ENCODE measurements at regions not wholly inside any gene's neighbourhood (a gene's known extent, or its start where the extent isn't known, plus 50 kb on each side); places are given as distances from the start of the nearest gene placed in this dataset.

GRCh38 chr9:84445737-84446136, 105.2 kb upstream of the SLC28A3 start:
- in situ Hi-C loops (cut with MboI; ENCODE audit: low sequenced_read_pairs) = no loop called here

GRCh38 chr9:84447305-84447704, 106.7 kb upstream of the SLC28A3 start:
- in situ Hi-C loops (cut with MboI; ENCODE audit: low sequenced_read_pairs) = no loop called here

- in situ Hi-C loops (cut with MboI; ENCODE audit: low sequenced_read_pairs) = no loop called here
These were observed 109.5 kb upstream of the SLC28A3 start for GRCh38 chr9:84450029-84450428.

GRCh38 chr9:84456527-84456926, 116.0 kb upstream of the SLC28A3 start:
- in situ Hi-C loops (cut with MboI; ENCODE audit: low sequenced_read_pairs) = no loop called here

GRCh38 chr9:84460695-84461094, 120.1 kb upstream of the SLC28A3 start:
- in situ Hi-C loops (cut with MboI; ENCODE audit: low sequenced_read_pairs) = no loop called here

- in situ Hi-C loops (cut with MboI; ENCODE audit: low sequenced_read_pairs) = no loop called here
These were observed 122.7 kb upstream of the SLC28A3 start for GRCh38 chr9:84463272-84463671.

- in situ Hi-C loops (cut with MboI; ENCODE audit: low sequenced_read_pairs) = no loop called here
These were observed 126.2 kb upstream of the SLC28A3 start for GRCh38 chr9:84466580-84467285.

- in situ Hi-C loops (cut with MboI; ENCODE audit: low sequenced_read_pairs) = no loop called here
These were observed 131.3 kb upstream of the SLC28A3 start for GRCh38 chr9:84471816-84472215.

GRCh38 chr9:84478996-84479395, 138.4 kb upstream of the SLC28A3 start:
- in situ Hi-C loops (cut with MboI; ENCODE audit: low sequenced_read_pairs) = no loop called here

- in situ Hi-C loops (cut with MboI; ENCODE audit: low sequenced_read_pairs) = no loop called here
These were observed 139.5 kb upstream of the SLC28A3 start for GRCh38 chr9:84480071-84480470.

GRCh38 chr9:84481231-84481630, 140.7 kb upstream of the SLC28A3 start:
- in situ Hi-C loops (cut with MboI; ENCODE audit: low sequenced_read_pairs) = no loop called here

GRCh38 chr9:84481636-84482218, 141.2 kb upstream of the SLC28A3 start:
- in situ Hi-C loops (cut with MboI; ENCODE audit: low sequenced_read_pairs) = no loop called here

- in situ Hi-C loops (cut with MboI; ENCODE audit: low sequenced_read_pairs) = no loop called here
These were observed 142.0 kb upstream of the SLC28A3 start for GRCh38 chr9:84482607-84483006.

- in situ Hi-C loops (cut with MboI; ENCODE audit: low sequenced_read_pairs) = no loop called here
These were observed 143.6 kb upstream of the SLC28A3 start for GRCh38 chr9:84484172-84484571.

GRCh38 chr9:84485539-84485938, 145.0 kb upstream of the SLC28A3 start:
- in situ Hi-C loops (cut with MboI; ENCODE audit: low sequenced_read_pairs) = no loop called here

- in situ Hi-C loops (cut with MboI; ENCODE audit: low sequenced_read_pairs) = no loop called here
These were observed 146.1 kb upstream of the SLC28A3 start for GRCh38 chr9:84486663-84487062.

- in situ Hi-C loops (cut with MboI; ENCODE audit: low sequenced_read_pairs) = no loop called here
These were observed 149.8 kb upstream of the SLC28A3 start for GRCh38 chr9:84490206-84490841.

- in situ Hi-C loops (cut with MboI; ENCODE audit: low sequenced_read_pairs) = no loop called here
These were observed 150.3 kb upstream of the SLC28A3 start for GRCh38 chr9:84490842-84491325.

GRCh38 chr9:84492366-84493159, 152.0 kb upstream of the SLC28A3 start:
- in situ Hi-C loops (cut with MboI; ENCODE audit: low sequenced_read_pairs) = no loop called here

- in situ Hi-C loops (cut with MboI; ENCODE audit: low sequenced_read_pairs) = no loop called here
These were observed 152.9 kb upstream of the SLC28A3 start for GRCh38 chr9:84493284-84493947.

Measured in HL-60/S4 (cell line).